Skeletal muscle tissue (tissue), 3 donors: ENCODE measurements at regions not wholly inside any gene's neighbourhood (a gene's known extent, or its start where the extent isn't known, plus 50 kb on each side); places are given as distances from the start of the nearest gene placed in this dataset.

ENCODE experiments used
- H3K27ac ChIP-seq: one replicate; pipeline ENCODE4 v1.7.0; 2013; ENCODE audit warnings: mild to moderate bottlenecking, low read depth, low read length, inconsistent platforms
- H3K27me3 ChIP-seq, 3 donors: one replicate each; pipeline ENCODE4 v1.7.0; 2013; ENCODE audit warnings: low read length in 3 of 3; ENCODE audit not compliant: control insufficient read depth in 3 of 3, insufficient read depth in 3 of 3
- H3K36me3 ChIP-seq, 3 donors: one replicate each; pipeline ENCODE4 v1.7.0; 2013; ENCODE audit warnings: low read length in 3 of 3; ENCODE audit not compliant: control insufficient read depth in 3 of 3, insufficient read depth in 3 of 3
- H3K4me1 ChIP-seq, 3 donors: one replicate each; pipeline ENCODE4 v1.7.0; 2013; ENCODE audit warnings: low read length in 3 of 3, mild to moderate bottlenecking in 3 of 3; ENCODE audit not compliant: control insufficient read depth in 3 of 3, insufficient read depth in 3 of 3
- H3K4me3 ChIP-seq, 3 donors: one replicate each; pipeline ENCODE4 v1.7.0; 2013; ENCODE audit warnings: low read length in 3 of 3
- H3K9ac ChIP-seq, 3 donors: one replicate each; pipeline ENCODE4 v1.7.0; 2013; ENCODE audit warnings: low read length in 3 of 3, mild to moderate bottlenecking in 3 of 3, moderate library complexity in 2 of 3, low read depth in 1 of 3
- H3K9me3 ChIP-seq, 3 donors: one replicate each; pipeline ENCODE4 v1.7.0; 2013; ENCODE audit warnings: low read length in 3 of 3; ENCODE audit not compliant: control insufficient read depth in 3 of 3
- donor health status: Osteomylitis.

GRCh38 chr7:34320926-34321661 lies 336.9 kb upstream of the NPSR1 start:
- Histone ChIP-seq H3K27ac (no peak overlapping the region), H3K9ac (no peak overlapping the region), H3K4me1 (no peaks in the 10 kb centered on the region), H3K9me3 (no peaks in the 10 kb centered on the region), H3K27me3 (no peaks in the 10 kb centered on the region), H3K36me3 (no peaks in the 10 kb centered on the region), H3K4me3 (peak overlapping the region in 1 of 3 donors; percentile 49)

GRCh38 chr7:34322841-34323240 lies 335.2 kb upstream of the NPSR1 start:
- no peak overlapping the region for H3K4me3 ChIP-seq
- no peaks in the 10 kb centered on the region for H3K4me1 ChIP-seq
- H3K27ac ChIP-seq, result no peak overlapping the region
- no peak overlapping the region for H3K9ac ChIP-seq
- H3K36me3 ChIP-seq, result no peaks in the 10 kb centered on the region
- H3K9me3 ChIP-seq, result no peaks in the 10 kb centered on the region
- peaks cover 0 to 3% (median 0%) of the 10 kb centered on the region in 3 donors for H3K27me3 ChIP-seq

- H3K4me1 ChIP-seq, result no peaks in the 10 kb centered on the region
- peaks cover 0 to 4% (median 0%) of the 10 kb centered on the region in 3 donors for H3K27me3 ChIP-seq
- no peaks in the 10 kb centered on the region for H3K9me3 ChIP-seq
- no peak overlapping the region for H3K4me3 ChIP-seq
- H3K27ac ChIP-seq, result no peak overlapping the region
- no peak overlapping the region for H3K9ac ChIP-seq
- no peaks in the 10 kb centered on the region for H3K36me3 ChIP-seq
These were observed 330.3 kb upstream of the NPSR1 start for GRCh38 chr7:34327681-34328080.

- Histone ChIP-seq H3K4me1 (no peaks in the 10 kb centered on the region), H3K27ac (no peak overlapping the region), H3K36me3 (no peaks in the 10 kb centered on the region), H3K4me3 (no peak overlapping the region), H3K27me3 (peaks cover 0 to 4% (median 0%) of the 10 kb centered on the region in 3 donors), H3K9ac (no peak overlapping the region), H3K9me3 (no peaks in the 10 kb centered on the region)
These were observed 327.7 kb upstream of the NPSR1 start for GRCh38 chr7:34330308-34330707.

GRCh38 chr7:34331102-34331501 lies 326.9 kb upstream of the NPSR1 start:
- no peaks in the 10 kb centered on the region for H3K4me1 ChIP-seq
- no peak overlapping the region for H3K4me3 ChIP-seq
- H3K9me3 ChIP-seq, result no peaks in the 10 kb centered on the region
- H3K9ac ChIP-seq, result no peak overlapping the region
- peaks cover 0 to 4% (median 0%) of the 10 kb centered on the region in 3 donors for H3K27me3 ChIP-seq
- no peak overlapping the region for H3K27ac ChIP-seq
- H3K36me3 ChIP-seq, result no peaks in the 10 kb centered on the region

GRCh38 chr7:34332006-34332405 lies 326.0 kb upstream of the NPSR1 start:
- H3K4me3 ChIP-seq, result no peak overlapping the region
- no peak overlapping the region for H3K27ac ChIP-seq
- no peaks in the 10 kb centered on the region for H3K4me1 ChIP-seq
- H3K9ac ChIP-seq, result no peak overlapping the region
- H3K9me3 ChIP-seq, result no peaks in the 10 kb centered on the region
- H3K36me3 ChIP-seq, result no peaks in the 10 kb centered on the region
- peaks cover 0 to 4% (median 0%) of the 10 kb centered on the region in 3 donors for H3K27me3 ChIP-seq

- no peak overlapping the region for H3K27ac ChIP-seq
- H3K36me3 ChIP-seq, result no peaks in the 10 kb centered on the region
- H3K4me3 ChIP-seq, result no peak overlapping the region
- H3K9me3 ChIP-seq, result no peaks in the 10 kb centered on the region
- no peaks in the 10 kb centered on the region for H3K27me3 ChIP-seq
- no peak overlapping the region for H3K9ac ChIP-seq
- no peaks in the 10 kb centered on the region for H3K4me1 ChIP-seq
These were observed 324.8 kb upstream of the NPSR1 start for GRCh38 chr7:34333184-34333583.

- Histone ChIP-seq H3K9ac (no peak overlapping the region), H3K9me3 (no peaks in the 10 kb centered on the region), H3K36me3 (no peaks in the 10 kb centered on the region), H3K27me3 (no peaks in the 10 kb centered on the region), H3K4me3 (no peak overlapping the region), H3K27ac (no peak overlapping the region), H3K4me1 (no peaks in the 10 kb centered on the region)
These were observed 324.1 kb upstream of the NPSR1 start for GRCh38 chr7:34333925-34334324.

GRCh38 chr7:34337163-34337562 lies 320.9 kb upstream of the NPSR1 start:
- Histone ChIP-seq H3K4me3 (no peak overlapping the region), H3K9me3 (no peaks in the 10 kb centered on the region), H3K9ac (no peak overlapping the region)

GRCh38 chr7:34338961-34339526 lies 319.0 kb upstream of the NPSR1 start:
- no peaks in the 10 kb centered on the region for H3K36me3 ChIP-seq
- H3K4me3 ChIP-seq, result no peak overlapping the region
- no peaks in the 10 kb centered on the region for H3K9me3 ChIP-seq
- no peaks in the 10 kb centered on the region for H3K4me1 ChIP-seq
- no peak overlapping the region for H3K9ac ChIP-seq
- H3K27me3 ChIP-seq, result no peaks in the 10 kb centered on the region
- H3K27ac ChIP-seq, result no peak overlapping the region

More at GRCh38 chr7:34337163-34337562, 320.9 kb upstream of the NPSR1 start:
- no peaks in the 10 kb centered on the region for H3K36me3 ChIP-seq
- no peaks in the 10 kb centered on the region for H3K27me3 ChIP-seq
- H3K27ac ChIP-seq, result no peak overlapping the region
- H3K4me1 ChIP-seq, result no peaks in the 10 kb centered on the region
